ENCODE measurements at regions not wholly inside any gene's neighbourhood (a gene's known extent, or its start where the extent isn't known, plus 50 kb on each side); places are given as distances from the start of the nearest gene placed in this dataset.
"Not testable (repeated sequence)": the region's sequence is repeated elsewhere in the genome, so short reads cannot be mapped to it uniquely, and the experiment has no call there.

DNA sequence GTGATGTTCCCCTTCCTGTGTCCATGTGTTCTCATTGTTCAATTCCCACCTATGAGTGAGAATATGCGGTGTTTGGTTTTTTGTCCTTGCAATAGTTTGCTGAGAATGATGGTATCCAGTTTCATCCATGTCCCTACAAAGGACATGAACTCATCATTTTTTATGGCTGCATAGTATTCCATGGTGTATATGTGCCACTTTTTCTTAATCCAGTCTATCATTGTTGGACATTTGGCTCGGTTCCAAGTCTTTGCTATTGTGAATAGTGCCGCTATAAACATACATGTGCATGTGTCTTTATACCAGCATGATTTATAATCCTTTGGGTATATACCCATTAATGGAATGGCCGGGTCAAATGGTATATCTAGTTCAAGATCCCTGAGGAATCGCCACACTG, 229.4 kb downstream of the HTR1A start:
- not testable (repeated sequence) for DNase-seq (ENCODE audit: low read depth in 2 of 3, low spot score in 2 of 3)

DNA sequence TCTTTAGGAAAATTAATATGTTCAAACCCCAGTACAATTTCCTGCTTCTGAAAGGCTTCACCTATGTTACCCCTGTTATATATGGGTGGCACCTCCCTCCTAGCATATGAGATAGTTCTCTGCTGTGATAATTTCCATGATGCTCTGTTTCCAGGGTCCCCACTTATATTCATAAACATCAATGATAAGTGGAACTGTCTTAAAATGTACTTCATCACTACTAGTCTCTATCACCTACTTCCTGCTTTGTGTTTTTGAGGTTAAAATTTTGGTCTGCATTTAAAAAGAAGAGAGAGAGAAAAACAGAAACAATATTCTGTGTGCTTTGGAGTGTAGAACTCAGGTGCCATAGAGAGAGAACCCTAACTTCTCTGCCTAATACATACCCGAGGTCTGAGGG, 234.7 kb downstream of the HTR1A start:
- DNase-seq (ENCODE audit: low read depth in 2 of 3, low spot score in 2 of 3): no peak

DNA sequence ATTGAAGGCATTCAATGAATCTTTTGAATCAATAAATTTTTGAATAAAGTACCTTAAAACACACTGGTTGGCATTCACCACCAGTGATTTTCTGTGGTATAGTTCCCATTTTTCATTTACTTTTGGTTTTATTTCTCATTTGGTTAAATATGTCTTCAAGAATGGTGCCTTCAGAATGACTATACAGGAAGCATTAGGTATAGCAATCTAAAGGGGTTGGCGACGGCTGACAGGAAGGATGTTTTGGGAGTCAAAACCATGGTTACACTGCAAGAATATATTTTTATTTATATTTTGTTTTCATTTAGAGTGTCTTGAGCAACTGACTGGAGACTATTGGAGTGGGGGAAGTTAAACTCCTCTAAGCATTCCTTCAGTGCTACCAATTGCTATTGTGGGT, 235.7 kb downstream of the HTR1A start:
- no peak for DNase-seq (ENCODE audit: low read depth in 2 of 3, low spot score in 2 of 3)

DNA sequence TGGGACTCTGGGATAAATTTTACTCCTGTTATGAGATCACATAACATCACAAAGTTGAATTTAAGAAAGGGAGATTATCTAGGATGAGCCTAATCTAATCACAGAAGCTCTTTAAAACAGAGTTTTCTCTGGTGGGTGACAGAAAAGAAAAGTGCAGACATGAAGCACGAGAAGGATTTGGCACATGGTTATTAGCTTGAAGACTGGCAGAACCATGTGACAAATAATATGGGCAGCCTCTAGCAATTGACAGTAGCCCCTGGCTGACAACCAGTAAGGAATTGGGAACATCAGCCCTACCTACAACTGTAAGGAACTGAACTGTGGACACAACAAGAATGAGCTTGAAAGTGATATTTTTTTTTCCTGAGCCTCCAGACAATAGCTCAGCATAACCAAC, 243.1 kb downstream of the HTR1A start:
- no peak for DNase-seq (ENCODE audit: low read depth in 2 of 3, low spot score in 2 of 3)

DNA sequence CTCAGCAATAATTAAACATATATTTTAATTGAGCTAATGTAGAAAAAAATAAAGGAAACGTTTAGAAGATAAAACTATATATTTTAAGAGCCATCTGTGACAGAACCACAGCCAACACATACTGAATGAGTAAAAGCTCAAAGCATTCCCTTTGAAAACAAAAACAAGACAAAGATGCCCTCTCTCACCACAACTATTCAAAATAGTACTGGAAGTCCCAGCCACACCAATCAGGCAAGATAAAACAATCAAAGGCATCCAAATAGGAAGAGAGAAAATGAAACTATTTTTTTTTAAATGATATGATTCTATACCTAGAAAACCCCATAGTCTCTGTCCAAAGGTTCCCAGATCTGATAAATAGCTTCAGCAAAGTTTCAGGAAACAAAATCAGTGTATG, 262.0 kb downstream of the HTR1A start:
- no peak for DNase-seq (ENCODE audit: low read depth in 2 of 3, low spot score in 2 of 3)

DNA sequence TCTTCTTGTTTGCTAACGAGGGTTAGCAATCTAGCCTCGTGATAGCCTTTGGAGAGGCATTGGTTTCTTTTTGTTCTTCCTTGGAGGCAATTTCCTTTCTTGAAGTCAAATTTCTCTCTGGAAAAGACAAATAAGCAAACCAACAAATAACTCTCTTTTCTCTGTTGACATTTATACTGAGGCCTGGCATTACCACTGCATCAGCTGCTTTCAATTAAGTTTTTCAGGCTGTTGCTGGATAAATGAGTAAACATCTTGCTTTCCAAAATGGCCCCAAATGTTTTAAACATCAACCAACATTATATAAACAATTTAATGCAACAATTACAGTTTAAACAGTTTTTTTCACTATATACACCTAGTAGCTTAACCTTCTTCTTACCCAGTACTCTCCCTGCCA, 264.4 kb downstream of the HTR1A start:
- no peak for DNase-seq (ENCODE audit: low read depth in 2 of 3, low spot score in 2 of 3)

DNA sequence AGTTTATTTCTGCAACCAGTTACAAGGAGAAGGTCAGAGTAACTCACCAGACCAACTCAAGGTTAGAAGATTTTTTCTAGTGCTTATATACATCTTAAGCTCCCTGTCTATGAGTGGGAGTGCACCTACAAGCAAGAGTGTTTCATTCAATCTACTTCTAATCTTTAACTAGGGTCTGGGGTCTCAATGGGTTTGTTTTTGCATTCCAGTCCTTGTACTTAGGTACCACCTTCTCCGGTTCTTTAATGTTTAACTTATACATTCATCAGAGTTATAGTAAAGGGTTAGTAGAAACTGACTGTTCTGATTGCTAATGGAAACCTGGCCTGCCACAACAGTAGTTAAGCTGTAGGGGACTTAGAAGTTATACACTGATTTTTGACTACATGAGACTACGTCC, 271.7 kb downstream of the HTR1A start:
- no peak for DNase-seq (ENCODE audit: low read depth in 2 of 3, low spot score in 2 of 3)

DNA sequence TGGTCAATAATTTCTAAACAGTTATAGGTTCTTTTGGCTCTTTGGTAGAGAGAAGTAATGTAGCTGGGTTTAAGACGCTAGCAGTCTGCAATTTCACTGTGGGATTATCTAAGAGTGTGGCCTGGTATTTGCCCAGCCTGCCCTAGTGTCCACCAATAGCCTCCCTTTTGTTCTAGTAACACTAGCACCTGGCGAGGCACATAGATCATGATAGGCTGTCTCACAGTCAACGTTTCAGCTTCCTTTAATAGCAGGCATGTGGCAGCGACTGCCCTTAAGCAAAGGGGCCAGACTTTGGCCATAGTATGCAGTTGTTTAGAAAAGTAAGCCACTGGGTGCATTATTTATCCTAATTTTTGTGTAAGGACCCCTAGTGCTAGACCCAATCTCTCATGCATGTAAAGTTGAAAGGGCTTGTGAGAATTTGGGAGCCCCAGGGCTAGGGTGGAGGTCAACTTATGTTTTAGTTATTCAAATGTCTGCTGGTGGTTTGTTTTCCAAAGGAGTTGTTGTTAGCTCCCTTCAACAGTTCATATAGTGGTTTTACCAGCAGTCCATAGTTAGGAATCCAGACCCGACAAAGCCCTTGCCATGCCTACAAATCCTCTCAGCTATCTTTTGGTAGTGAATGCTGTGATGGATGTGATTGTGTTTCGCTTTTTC, 274.3 kb downstream of the HTR1A start:
- no peak for DNase-seq (ENCODE audit: low read depth in 2 of 3, low spot score in 2 of 3)

DNA sequence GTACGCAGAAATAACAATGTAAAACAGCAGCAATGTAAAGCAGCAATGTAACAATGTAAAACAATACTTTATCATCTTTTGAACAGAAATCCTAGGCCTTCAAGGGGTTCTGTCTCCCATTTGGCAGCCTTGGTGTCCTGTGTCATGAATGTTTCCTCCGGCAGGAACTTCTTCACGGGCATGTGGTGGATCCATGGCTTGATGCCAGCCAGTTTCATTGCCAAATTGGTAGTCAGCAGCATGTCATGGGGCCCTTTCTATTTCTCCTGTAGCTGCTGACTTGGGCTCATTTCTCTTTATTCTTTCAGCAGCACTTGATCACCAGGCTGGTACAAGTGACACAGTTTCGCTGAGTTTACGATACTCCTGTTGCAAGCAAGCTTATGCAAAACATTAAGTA, 275.3 kb downstream of the HTR1A start:
- no peak for DNase-seq (ENCODE audit: low read depth in 2 of 3, low spot score in 2 of 3)

DNA sequence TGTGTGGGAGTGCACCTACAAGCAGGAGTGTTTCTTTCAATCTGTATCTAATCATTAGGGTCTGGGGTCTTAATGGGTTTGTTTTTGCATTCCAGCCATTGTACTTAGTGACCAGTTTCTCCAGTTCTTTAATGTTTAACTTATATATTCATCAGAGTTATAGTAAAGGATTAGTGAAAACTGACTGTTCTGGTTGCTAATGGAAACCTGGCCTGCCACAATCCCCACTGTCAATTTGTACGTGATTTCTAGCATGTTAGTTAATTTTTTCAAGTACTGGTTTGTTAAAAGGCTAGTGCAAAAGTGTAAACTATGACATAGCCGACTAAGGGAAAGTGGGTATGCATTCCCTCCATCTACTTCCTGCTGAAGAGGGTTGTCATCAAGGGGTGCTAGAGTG, 276.1 kb downstream of the HTR1A start:
- DNase-seq (ENCODE audit: low read depth in 2 of 3, low spot score in 2 of 3): no peak

DNA sequence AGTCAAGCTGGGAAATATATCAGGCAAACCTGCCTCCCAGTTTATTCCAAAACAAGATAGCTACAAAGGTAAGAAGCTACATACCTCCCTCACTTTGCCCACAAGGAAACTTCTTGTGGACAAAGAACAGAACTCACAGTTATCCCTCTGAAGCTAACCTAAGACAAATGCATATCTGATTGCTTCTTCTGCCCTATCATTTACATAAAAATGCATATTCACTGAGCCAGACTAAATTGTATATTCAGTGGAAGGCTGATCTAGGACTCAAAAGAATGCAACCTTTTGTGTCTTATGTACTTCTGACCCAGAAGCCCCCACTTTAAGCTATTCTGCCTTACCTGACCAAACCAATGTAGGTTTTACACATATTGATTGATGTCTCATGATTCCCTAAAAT, 276.8 kb downstream of the HTR1A start:
- DNase-seq (ENCODE audit: low read depth in 2 of 3, low spot score in 2 of 3): no peak

DNA sequence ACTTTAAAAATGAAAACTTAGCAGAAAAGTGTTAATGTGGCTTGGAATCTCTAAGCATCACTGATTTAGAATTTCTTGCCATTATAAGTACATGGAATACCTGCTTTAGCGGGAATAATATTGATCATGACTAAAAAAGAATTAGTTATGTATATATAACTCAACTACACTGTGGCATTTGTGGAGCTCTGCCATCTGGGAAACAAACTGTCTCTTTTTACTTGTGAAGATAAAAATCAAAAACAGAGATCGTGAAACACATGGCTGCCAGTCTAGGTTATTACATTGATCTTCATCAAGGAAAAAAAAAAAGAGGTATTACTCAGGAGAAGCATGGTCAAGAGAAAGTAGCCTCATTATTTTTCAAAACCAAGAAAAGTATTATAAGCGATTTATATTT, 287.4 kb downstream of the HTR1A start:
- DNase-seq (ENCODE audit: low read depth in 2 of 3, low spot score in 2 of 3): no peak

DNA sequence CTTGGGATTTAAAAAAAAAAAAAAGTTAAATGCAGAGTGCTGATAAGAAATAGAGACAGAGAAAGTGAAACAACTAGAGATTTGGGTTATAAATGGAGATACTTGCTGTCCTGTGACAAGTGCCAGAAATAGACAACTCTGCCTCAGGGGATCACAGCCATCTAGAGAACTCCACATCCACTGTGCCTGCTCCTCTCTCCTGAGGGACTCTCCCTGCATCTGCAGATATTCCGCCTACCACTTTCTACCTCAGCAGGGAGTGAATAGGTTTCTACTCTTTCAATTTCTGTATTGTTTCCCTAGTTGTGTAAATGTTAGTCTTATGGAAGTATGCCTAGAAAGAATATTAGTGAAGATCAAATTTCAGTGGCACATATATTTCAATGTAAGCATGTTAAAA, 307.2 kb downstream of the HTR1A start:
- no peak for DNase-seq (ENCODE audit: low read depth in 2 of 3, low spot score in 2 of 3)

DNA sequence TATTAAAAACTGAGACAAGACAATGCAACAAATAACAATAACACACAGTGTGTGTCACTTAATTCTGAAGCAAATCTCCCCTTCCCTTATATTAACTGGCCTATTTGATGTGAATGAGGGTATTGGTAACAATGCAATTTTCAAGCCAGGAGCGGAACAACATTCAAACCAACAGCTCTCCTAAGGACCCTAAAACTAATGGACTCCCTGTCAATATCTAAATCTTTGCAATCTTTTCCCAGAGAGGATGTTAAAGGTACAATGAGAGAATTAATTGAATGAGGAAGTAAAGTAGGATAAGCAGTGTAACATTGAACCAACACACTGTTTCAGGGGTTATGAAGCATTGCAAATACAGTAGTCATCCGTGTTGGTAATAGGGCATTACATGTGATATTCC, 311.7 kb downstream of the HTR1A start:
- no peak for DNase-seq (ENCODE audit: low read depth in 2 of 3, low spot score in 2 of 3)

DNA sequence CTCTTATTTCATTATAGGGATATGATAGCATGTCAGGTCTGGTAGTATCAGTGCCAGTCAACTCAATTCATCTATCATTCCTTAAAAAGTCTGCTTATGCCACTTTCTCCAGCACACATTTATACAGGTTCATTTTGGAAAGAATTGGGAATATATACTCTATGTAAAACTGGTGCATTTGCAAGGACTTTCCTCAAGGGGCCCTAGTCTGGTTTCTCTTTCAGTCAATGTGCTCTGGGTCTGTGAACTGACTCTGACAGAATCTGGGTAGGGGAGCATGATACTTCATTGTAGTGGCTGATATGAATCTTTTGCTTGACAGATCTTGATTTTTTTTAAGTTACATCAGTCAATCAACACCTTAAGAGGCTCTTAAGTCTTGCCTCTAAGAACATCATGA, 313.9 kb downstream of the HTR1A start:
- no peak for DNase-seq (ENCODE audit: low read depth in 2 of 3, low spot score in 2 of 3)

DNA sequence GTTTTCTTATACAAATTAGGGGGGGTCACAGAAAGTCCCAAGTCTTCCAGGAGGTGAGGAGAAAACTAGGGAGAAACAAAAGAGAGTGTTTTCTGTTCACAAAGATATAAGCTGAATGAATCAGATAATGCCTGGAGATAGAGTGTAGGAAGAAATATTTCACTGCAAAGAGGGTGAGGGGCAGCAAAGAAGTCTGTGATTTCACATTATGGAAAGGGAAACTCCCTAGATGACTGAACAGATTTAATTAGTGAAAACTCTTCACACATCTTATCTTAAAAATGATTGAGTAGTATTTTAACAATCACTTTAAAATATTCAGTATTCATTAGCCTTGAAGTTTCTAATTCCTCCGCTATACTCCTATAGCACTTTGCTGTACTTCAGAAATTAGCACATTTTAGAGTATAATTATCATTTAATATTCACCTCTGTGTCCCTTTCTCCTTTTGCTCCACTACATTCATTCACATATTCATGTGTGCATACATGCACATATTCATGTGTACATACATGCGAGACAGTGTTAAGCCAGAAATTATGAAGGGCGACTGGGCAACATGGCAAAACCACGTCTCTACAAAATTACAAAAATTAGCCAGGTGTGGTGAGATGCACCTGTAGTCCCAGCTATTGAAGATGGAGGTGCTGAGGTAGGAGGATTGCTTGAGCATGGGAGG, 332.2 kb downstream of the HTR1A start:
- no peak for DNase-seq (ENCODE audit: low read depth in 2 of 3, low spot score in 2 of 3)

DNA sequence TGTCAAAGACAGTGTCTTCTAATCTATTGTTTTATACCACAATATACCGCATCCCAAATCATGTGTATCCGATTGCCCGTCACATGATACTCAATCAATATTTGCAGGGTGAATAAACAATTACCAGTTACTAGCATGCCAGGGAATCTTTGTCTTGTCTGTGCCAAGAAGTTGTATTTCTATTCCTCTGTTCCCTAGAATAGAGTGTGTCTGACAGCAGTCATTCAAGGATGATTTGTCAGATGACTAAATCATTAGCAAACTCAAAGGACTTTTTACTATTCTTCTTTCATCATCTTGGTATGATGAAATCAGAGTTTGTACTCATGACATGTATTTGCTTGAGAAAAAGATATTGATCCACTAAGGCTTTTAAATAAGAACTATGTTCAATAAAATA, 348.8 kb downstream of the HTR1A start:
- no peak for DNase-seq (ENCODE audit: low read depth in 2 of 3, low spot score in 2 of 3)

DNA sequence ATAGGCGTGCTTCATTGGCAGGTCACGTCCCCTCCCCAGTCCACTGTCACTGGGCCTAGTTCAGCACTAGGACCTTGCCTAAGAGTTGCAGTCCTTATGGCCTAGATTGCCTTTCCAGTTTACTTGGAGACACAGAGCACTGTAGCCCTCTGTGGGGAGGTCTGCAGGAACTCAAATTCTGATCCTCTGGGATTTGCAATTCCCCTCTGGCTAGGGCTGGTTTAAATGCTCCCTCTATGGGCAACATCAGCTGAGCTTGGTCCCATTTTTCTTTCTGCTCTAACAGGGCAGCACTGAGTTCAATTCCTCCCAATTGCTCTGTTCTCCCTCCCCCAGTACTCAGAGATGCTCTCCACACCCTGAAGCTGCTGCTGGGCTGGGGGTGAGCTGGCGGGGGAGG, 358.2 kb downstream of the HTR1A start:
- DNase-seq (ENCODE audit: low read depth in 2 of 3, low spot score in 2 of 3): no peak

DNA sequence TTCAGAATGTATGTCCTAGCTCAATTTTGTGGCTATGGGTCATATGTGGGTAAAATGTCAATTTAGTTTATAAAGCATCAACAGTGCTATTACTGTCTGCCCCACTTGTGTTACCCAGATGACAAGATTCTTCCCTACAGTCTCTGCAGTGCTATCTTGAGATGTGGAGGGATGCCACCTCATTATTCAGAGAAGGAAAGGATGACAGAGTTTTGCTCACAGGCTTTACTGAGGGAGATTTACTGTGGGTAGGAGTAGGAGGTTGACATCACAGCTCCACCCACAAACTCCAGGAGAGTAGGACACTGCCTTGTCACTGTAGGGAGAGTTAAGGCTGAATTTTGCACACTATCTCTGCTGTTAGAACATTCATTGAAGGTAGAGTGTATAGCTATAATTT, 359.3 kb downstream of the HTR1A start:
- DNase-seq (ENCODE audit: low read depth in 2 of 3, low spot score in 2 of 3): no peak

DNA sequence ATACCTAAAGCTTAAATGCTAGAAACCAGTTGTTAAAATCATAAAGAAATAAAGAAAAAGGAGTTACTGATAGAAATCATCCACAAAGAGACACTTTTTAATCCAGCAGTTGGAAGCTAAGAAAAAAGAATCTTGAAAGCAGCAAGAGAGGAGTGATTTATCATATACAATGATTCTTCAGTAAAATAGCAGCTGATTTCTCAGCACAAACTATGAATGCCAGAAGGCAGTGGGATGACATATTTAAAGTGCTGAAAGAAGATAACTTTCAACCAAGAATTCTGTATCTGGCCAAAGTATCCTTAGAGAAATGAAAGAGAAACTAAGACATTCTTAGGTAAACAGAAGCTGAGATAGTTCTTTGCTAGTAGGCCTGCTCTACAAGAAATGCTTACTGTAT, 366.0 kb downstream of the HTR1A start:
- no peak for DNase-seq (ENCODE audit: low read depth in 2 of 3, low spot score in 2 of 3)

DNA sequence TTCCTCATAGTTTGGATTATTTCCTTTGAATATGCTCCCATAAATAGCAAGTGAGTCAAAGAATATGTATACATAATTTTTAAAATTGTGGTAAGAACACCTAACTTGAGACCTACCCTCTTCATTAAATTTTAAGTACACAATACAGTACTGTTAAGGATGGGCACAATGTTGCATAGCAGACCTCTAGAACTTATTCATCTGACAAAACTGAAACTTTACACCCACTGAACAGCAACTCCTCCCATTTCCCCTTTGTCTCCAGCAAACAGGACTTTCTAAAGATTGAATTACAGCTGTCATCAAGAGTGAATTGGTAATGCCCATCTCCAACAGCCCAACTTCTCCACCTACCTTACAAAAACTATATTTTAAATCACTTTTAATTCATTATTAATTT, 388.9 kb downstream of the HTR1A start:
- no peak for DNase-seq (ENCODE audit: low read depth in 2 of 3, low spot score in 2 of 3)

DNA sequence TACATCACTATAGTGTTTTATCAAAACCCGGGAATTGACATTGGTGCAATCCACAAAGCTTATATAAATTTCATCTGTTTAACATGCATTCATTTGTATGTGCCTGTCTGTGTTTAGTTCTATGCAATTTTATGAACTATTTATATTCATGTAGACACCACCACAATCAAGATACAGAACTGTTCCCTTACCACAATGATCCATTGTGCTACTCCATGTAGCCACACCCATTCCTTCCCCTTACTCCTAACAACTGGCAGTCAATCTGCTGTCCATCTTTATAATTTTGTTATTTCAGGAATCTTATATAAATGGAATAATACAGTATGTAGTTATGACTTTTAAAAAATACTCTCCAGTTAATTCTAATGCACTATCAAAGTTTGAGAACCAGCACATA, 389.5 kb downstream of the HTR1A start:
- no peak for DNase-seq (ENCODE audit: low read depth in 2 of 3, low spot score in 2 of 3)

DNA sequence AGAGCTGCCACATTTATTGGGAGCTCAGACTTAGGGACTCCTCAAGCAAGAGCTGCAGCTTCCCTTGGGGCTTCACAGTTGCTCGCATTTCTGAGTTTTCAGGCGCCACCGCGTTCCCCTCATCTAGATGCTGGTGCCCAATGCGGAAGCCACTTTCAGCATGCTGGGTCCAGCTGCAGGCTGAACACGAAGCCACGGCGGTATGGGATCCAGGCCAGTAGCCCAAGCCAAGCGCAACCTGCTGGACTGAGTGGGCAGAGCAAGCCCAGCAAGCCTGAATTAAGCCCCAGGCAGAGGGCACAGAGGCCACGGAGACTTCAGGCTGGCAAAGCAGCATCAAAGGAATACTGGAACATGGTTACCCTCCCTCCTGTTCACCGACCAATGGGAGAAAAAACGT, 391.5 kb downstream of the HTR1A start:
- DNase-seq (ENCODE audit: low read depth in 2 of 3, low spot score in 2 of 3): no peak
